Adrenal gland (tissue), 9 donors: ENCODE measurements at regions not wholly inside any gene's neighbourhood (a gene's known extent, or its start where the extent isn't known, plus 50 kb on each side); places are given as distances from the start of the nearest gene placed in this dataset.

Experiments used
- DNase-seq, 7 donors: peaks; one replicate each; pipeline ENCODE4 v3.0.0-alpha.2; 2019 to 2020
- H3K27ac ChIP-seq, 5 donors: fragments of 200-600 bp; sonication (generic) in 4 of 5; 1 replicate in 3 of 5; 2 replicates in 2 of 5; pipeline versions ENCODE4 v1.5.1 to v1.8.0; 2016 to 2020; ENCODE audit warnings: mild to moderate bottlenecking in 1 of 5
- H3K27me3 ChIP-seq: fragments of 200-600 bp; 2 replicates; pipeline ENCODE4 v1.8.0; 2021
- H3K36me3 ChIP-seq, 2 donors: fragments of 200-600 bp; replicated peaks in 1 of 2; 1 replicate in 1 of 2; 2 replicates in 1 of 2; pipeline versions ENCODE4 v1.5.1 to v1.8.0; 2018 to 2022
- H3K4me1 ChIP-seq, 2 donors: fragments of 200-600 bp; replicated peaks in 1 of 2; 1 replicate in 1 of 2; 2 replicates in 1 of 2; pipeline versions ENCODE4 v1.5.1 to v1.8.0; 2018 to 2021
- H3K4me3 ChIP-seq, 4 donors: fragments of 200-600 bp; sonication (generic) in 3 of 4; one replicate each; pipeline ENCODE4 v1.5.1; 2016 to 2018
- H3K9me3 ChIP-seq, 3 donors: fragments of 200-600 bp; sonication (generic) in 1 of 3; replicated peaks in 1 of 3; 1 replicate in 2 of 3; 2 replicates in 1 of 3; pipeline versions ENCODE4 v1.5.1 to v1.8.0; 2016 to 2021
- CTCF ChIP-seq, 6 experiments: fragments of 450-650 bp in 4 of 6; fragments of 200-600 bp in 2 of 6; sonication (generic) in 1 of 6; IDR thresholded peaks; 1 replicate in 5 of 6; 2 replicates in 1 of 6; pipeline versions ENCODE4 v1.5.1 to v1.8.0; 2016 to 2021; ENCODE audit warnings: antibody characterized with exemption in 6 of 6, mild to moderate bottlenecking in 2 of 6, moderate library complexity in 1 of 6
- POLR2A ChIP-seq, 2 donors: fragments of 450-650 bp; IDR thresholded peaks; one replicate each; pipeline ENCODE4 v1.6.1; 2017; ENCODE audit warnings: antibody characterized with exemption in 2 of 2, mild to moderate bottlenecking in 2 of 2, moderate library complexity in 1 of 2
- WGBS, 4 donors: extraction: QIAGEN DNeasy Blood & Tissue Kit in 2 of 4; methylation state at CpG; one replicate each; pipeline versions ENCODE4 v1.1.5 to v1.1.7; 2013 to 2017; 5-methylcytosine and 5-hydroxymethylcytosine counted together
- intact Hi-C, 2 donors: fragments of 100-400 bp; cut with DNase I; formaldehyde crosslinking; loops; one replicate each; pipeline versions ENCODE4 v1.14.1 to v1.15.0; 2022 to 2023
- donor health status: healthy with polysubstance abuse.
- donor health status: Bipolar disorder and iron deficiency.
- donor health status: DM: yes; HTN: yes; CAD: no.
- donor health status: DM: no; HTN: no; CAD: no.
- donor health status: DM: no; HTN: no; CAD: no.

GRCh38 chr2:31711737-31712136 is 131.0 kb upstream of the SRD5A2 start:
- no peaks in the 10 kb centered on the region for H3K36me3 ChIP-seq
- intact Hi-C loops: no loop called here
- H3K4me1 ChIP-seq: no peaks in the 10 kb centered on the region
- no peak for DNase-seq
- no peak overlapping the region for H3K27ac ChIP-seq
- H3K4me3 ChIP-seq: no peak overlapping the region
- H3K9me3 ChIP-seq: no peaks in the 10 kb centered on the region
- TF ChIP-seq POLR2A (IDR thresholded peaks at IDR 0.05) (no peak), CTCF (IDR thresholded peaks at IDR 0.05) (no peak)
- no peaks in the 10 kb centered on the region for H3K27me3 ChIP-seq

DNA sequence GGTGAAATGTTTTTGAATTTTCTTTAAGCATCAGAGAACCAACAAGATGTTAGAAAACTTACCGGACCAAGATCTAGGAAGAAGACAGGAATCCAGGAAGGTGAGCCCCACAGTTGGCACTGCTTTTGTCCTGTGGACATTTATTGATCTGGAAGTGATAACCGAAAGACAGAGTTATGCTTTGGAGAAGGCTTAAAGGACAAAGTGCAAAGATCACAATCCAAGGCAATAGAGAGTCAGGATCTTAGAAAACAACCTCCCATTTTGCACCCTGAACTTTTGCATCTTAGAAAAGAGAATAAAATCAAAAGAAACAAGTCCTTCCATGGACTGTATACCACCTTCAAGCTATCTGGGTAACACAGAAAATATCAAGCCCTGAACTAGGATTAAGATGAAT is 129.4 kb upstream of the SRD5A2 start:
- Histone ChIP-seq H3K27me3 (no peaks in the 10 kb centered on the region), H3K27ac (no peak overlapping the region), H3K4me3 (no peak overlapping the region), H3K9me3 (no peaks in the 10 kb centered on the region), H3K4me1 (no peaks in the 10 kb centered on the region), H3K36me3 (no peaks in the 10 kb centered on the region)
- no peak for DNase-seq
- no peak for TF ChIP-seq CTCF (IDR thresholded peaks at IDR 0.05)
- no peak for TF ChIP-seq POLR2A (IDR thresholded peaks at IDR 0.05)
- WGBS, 4 donors: 82 to 91% (median 87%) methylated on average over 2 of the region's 2 CpGs
- intact Hi-C loops: no loop called here

DNA sequence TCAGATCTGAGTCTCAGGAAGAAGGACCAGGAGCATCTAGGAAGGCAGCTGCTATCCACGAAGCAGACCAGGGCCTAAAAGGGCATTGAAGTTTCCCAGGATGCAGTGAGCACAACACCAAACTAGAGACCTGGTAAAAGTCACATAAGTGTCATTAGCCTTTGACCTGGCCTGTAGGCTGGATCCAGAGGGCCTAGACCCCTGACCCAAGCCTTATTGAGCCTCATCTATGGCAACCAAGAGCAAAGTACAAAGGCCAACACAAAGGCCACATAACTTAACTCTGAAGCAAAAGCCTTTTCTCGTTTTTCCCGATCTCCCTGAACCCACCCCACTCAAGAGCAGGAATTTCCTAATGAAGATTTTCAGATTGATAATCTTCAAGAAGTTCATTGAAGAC is 127.3 kb upstream of the SRD5A2 start:
- Histone ChIP-seq H3K27ac (no peak overlapping the region), H3K9me3 (no peaks in the 10 kb centered on the region), H3K4me1 (no peaks in the 10 kb centered on the region), H3K4me3 (no peak overlapping the region), H3K36me3 (no peaks in the 10 kb centered on the region), H3K27me3 (no peaks in the 10 kb centered on the region)
- WGBS, 4 donors: 69 to 78% (median 73%) methylated on average over 3 of the region's 3 CpGs
- no peak for DNase-seq
- TF ChIP-seq CTCF (IDR thresholded peaks at IDR 0.05): no peak
- TF ChIP-seq POLR2A (IDR thresholded peaks at IDR 0.05): no peak
- intact Hi-C loops: no loop called here

DNA sequence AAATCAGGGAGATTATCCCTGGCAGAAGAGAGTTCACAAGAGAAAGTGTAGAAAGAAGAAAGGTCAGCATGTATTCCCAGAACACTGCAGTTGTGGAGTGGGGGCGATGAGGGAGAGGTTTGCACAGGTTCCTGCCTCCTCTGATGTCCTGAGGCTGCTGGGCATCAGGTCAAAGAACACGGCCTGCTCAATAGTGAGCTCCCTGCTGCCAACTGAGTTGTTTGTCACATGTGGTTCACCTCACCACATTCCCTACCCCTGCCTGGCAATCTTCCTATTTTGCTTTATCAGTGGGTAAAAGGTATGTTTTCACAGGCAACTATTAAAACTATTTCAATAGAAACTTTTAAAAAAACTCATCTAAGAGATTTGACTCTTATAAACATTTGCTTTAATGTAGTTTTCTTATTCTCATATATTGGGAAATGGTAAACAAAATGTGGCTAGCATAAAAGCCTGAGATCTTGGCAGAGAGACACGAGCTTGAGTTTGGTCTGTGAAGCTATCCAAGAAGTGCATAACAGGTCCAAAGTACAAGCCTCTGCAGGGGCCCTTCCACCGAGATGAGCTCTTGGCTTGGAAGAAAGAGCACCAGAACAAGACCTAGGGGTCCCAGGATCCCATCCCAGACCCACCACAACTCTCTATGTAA is 123.9 kb upstream of the SRD5A2 start:
- H3K9me3 ChIP-seq: no peaks in the 10 kb centered on the region
- TF ChIP-seq CTCF (IDR thresholded peaks at IDR 0.05) (no peak), POLR2A (IDR thresholded peaks at IDR 0.05) (no peak)
- H3K27me3 ChIP-seq: no peaks in the 10 kb centered on the region
- H3K27ac ChIP-seq: no peak overlapping the region
- H3K4me1 ChIP-seq: no peaks in the 10 kb centered on the region
- no peak overlapping the region for H3K4me3 ChIP-seq
- intact Hi-C loops: no loop called here
- WGBS, 4 donors: 43 to 53% (median 47%) methylated on average over 4 of the region's 4 CpGs
- no peaks in the 10 kb centered on the region for H3K36me3 ChIP-seq
- DNase-seq: no peak
